ENCODE measurements at regions not wholly inside any gene's neighbourhood (a gene's known extent, or its start where the extent isn't known, plus 50 kb on each side); places are given as distances from the start of the nearest gene placed in this dataset.

DNA sequence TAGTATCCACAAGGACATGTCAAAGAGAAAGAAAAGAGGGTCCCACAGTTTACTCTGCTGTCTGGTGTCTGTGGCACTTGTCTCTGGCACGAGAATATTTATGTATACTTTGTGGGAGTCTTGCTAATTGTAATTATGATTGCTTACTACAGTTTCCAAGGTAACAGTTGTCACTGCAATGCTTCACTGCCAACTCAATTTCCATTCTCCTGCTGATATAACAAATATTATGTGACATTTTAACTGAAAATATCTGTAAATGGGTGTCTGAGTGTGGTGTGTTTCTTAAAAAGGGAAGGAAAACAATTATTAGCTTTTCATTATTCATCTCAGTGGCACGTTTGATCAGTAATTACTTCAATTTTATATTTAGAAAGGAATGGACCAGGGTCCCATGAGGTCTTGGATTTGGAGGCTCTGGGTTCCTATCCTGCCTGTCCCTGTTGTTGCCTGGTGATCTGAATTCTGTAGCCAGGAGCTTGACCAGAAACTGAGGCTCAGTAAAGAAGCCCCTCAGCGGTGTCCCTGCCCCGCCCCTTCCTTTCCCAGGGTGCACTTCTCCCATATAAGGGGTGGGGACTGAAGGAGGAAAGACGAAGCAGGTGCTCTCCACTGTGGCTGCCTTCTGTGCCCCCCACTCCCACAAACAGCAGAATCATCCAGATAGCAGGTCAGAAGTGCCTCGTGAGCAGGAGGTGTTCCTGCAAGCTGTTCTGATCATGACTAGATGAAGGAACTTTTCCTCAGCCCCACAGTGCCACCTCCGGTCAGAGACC is 137.3 kb upstream of the KIF2A start:
- no peak for TF ChIP-seq CTCF (conservative IDR thresholded peaks at IDR 0.05)
- Histone ChIP-seq H3K9ac (ENCODE audit: extremely low read depth, low read length, poor library complexity, severe bottlenecking) (no peak overlapping the region), H3K4me1 (ENCODE audit: control insufficient read depth, insufficient read depth, low read length) (no peaks in the 10 kb centered on the region), H3K9me3 (ENCODE audit: control insufficient read depth, low read length) (peaks cover 14% of the 10 kb centered on the region), H3K27me3 (ENCODE audit: control insufficient read depth, insufficient read depth, low read length, poor library complexity, severe bottlenecking) (no peaks in the 10 kb centered on the region), H3K4me3 (ENCODE audit: low read length) (no peak overlapping the region), H3K27ac (ENCODE audit: low read depth, low read length) (peak overlapping the region; percentile 28), H3K36me3 (ENCODE audit: control insufficient read depth, insufficient read depth, low read length) (no peaks in the 10 kb centered on the region)
- 86 to 90% methylated on average over 1 to 7 of the region's 7 CpGs for WGBS, 2 experiments (ENCODE audit: insufficient coverage in 1 of 2, insufficient read length in 1 of 2)
- no peaks in the 10 kb centered on the region for H3K36me3 Mint-ChIP-seq (ENCODE audit: low read depth)
- H3K27ac Mint-ChIP-seq = no peak overlapping the region
- H3K4me3 Mint-ChIP-seq = no peak overlapping the region
- H3K4me1 Mint-ChIP-seq = no peaks in the 10 kb centered on the region
- no peak for DNase-seq
- no peaks in the 10 kb centered on the region for H3K27me3 Mint-ChIP-seq (ENCODE audit: insufficient read depth)
- H3K9me3 Mint-ChIP-seq = peaks cover 8% of the 10 kb centered on the region

DNA sequence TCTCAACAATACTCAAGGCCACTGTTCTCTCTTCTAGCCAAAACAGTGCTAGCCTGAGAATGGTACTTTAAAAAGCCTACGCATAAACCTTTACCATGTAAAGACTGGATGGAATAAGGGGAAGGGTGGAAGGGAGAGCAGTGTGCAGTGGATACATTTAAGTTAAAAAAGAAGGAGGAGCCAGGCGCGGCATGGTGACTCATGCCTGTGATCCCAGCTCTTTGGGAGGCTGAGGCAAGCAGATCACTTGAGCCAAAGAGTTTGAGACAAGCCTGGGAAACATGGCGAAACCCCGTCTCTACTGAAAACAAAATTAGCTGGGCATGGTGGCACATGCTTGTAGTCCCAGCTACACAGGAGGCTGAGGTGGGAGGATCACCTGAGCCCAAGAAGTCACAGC is 127.7 kb upstream of the KIF2A start:
- WGBS, 2 experiments (ENCODE audit: insufficient coverage in 1 of 2, insufficient read length in 1 of 2) = 71 to 76% methylated on average over 5 of the region's 5 CpGs
- DNase-seq = no peak
- no peaks in the 10 kb centered on the region for H3K9me3 Mint-ChIP-seq
- TF ChIP-seq CTCF (conservative IDR thresholded peaks at IDR 0.05) = no peak
- H3K27ac Mint-ChIP-seq = no peak overlapping the region
- H3K4me1 Mint-ChIP-seq = peaks cover 1% of the 10 kb centered on the region
- Histone ChIP-seq H3K4me3 (ENCODE audit: low read length) (no peak overlapping the region), H3K27ac (ENCODE audit: low read depth, low read length) (no peak overlapping the region), H3K4me1 (ENCODE audit: control insufficient read depth, insufficient read depth, low read length) (no peaks in the 10 kb centered on the region), H3K9ac (ENCODE audit: extremely low read depth, low read length, poor library complexity, severe bottlenecking) (no peak overlapping the region), H3K9me3 (ENCODE audit: control insufficient read depth, low read length) (no peaks in the 10 kb centered on the region), H3K36me3 (ENCODE audit: control insufficient read depth, insufficient read depth, low read length) (no peaks in the 10 kb centered on the region), H3K27me3 (ENCODE audit: control insufficient read depth, insufficient read depth, low read length, poor library complexity, severe bottlenecking) (no peaks in the 10 kb centered on the region)
- H3K36me3 Mint-ChIP-seq (ENCODE audit: low read depth) = no peaks in the 10 kb centered on the region
- peaks cover 5% of the 10 kb centered on the region for H3K27me3 Mint-ChIP-seq (ENCODE audit: insufficient read depth)
- H3K4me3 Mint-ChIP-seq = no peak overlapping the region

GRCh38 chr5:62182802-62183201 is 123.2 kb upstream of the KIF2A start:
- H3K27ac Mint-ChIP-seq = no peak overlapping the region
- Histone ChIP-seq H3K9me3 (ENCODE audit: control insufficient read depth, low read length) (no peaks in the 10 kb centered on the region), H3K27me3 (ENCODE audit: control insufficient read depth, insufficient read depth, low read length, poor library complexity, severe bottlenecking) (no peaks in the 10 kb centered on the region), H3K4me1 (ENCODE audit: control insufficient read depth, insufficient read depth, low read length) (no peaks in the 10 kb centered on the region), H3K4me3 (ENCODE audit: low read length) (no peak overlapping the region), H3K36me3 (ENCODE audit: control insufficient read depth, insufficient read depth, low read length) (no peaks in the 10 kb centered on the region), H3K9ac (ENCODE audit: extremely low read depth, low read length, poor library complexity, severe bottlenecking) (no peak overlapping the region), H3K27ac (ENCODE audit: low read depth, low read length) (no peak overlapping the region)
- no peaks in the 10 kb centered on the region for H3K9me3 Mint-ChIP-seq
- H3K27me3 Mint-ChIP-seq (ENCODE audit: insufficient read depth) = peaks cover 5% of the 10 kb centered on the region
- H3K4me1 Mint-ChIP-seq = no peaks in the 10 kb centered on the region
- no peak overlapping the region for H3K4me3 Mint-ChIP-seq
- WGBS, 2 experiments (ENCODE audit: insufficient coverage in 1 of 2, insufficient read length in 1 of 2) = 88 to 91% methylated on average over 1 of the region's 1 CpG
- no peaks in the 10 kb centered on the region for H3K36me3 Mint-ChIP-seq (ENCODE audit: low read depth)
- DNase-seq = no peak
- TF ChIP-seq CTCF (conservative IDR thresholded peaks at IDR 0.05) = no peak
